ENCODE measurements at regions not wholly inside any gene's neighbourhood (a gene's known extent, or its start where the extent isn't known, plus 50 kb on each side); places are given as distances from the start of the nearest gene placed in this dataset.

- no peak overlapping the region for H3K9ac ChIP-seq (ENCODE audit: low read length)
- H3K27ac ChIP-seq (ENCODE audit: low read length) = no peak overlapping the region
- H3K79me2 ChIP-seq (ENCODE audit: low read length) = no peaks in the 10 kb centered on the region
- no peaks in the 10 kb centered on the region for H3K4me1 ChIP-seq (ENCODE audit: low read length)
- no peak overlapping the region for H3K4me2 ChIP-seq (ENCODE audit: low read depth, low read length, poor library complexity, severe bottlenecking)
- H3K4me3 ChIP-seq (ENCODE audit: low read length) = no peak overlapping the region
- 0 out of 2 replicates have a peak, but pooled peaks cover 3% of the 10 kb centered on the region for H3K9me3 ChIP-seq (ENCODE audit: low read length)
- no peak overlapping the region for H2AFZ ChIP-seq (ENCODE audit: low read length)
- peaks cover 8% of the 10 kb centered on the region; the same call in 1 of the 2 replicates for H3K27me3 ChIP-seq (ENCODE audit: low read length)
- no peak for DNase-seq
- H4K20me1 ChIP-seq (ENCODE audit: insufficient read depth, low read depth, low read length) = no peaks in the 10 kb centered on the region
- H3K9me2 ChIP-seq (replicated peaks; ENCODE audit: insufficient read depth, low read length) = 0 out of 2 replicates have a peak, but pooled peaks cover 3% of the 10 kb centered on the region
- no peaks in the 10 kb centered on the region for H3K36me3 ChIP-seq (ENCODE audit: insufficient read depth, low read length)
Observed at GRCh38 chr20:61173961-61174725, 77.9 kb upstream of the CDH4 start.

GRCh38 chr20:61176874-61177273 is 75.2 kb upstream of the CDH4 start:
- Histone ChIP-seq H3K36me3 (ENCODE audit: insufficient read depth, low read length) (no peaks in the 10 kb centered on the region), H3K4me2 (ENCODE audit: low read depth, low read length, poor library complexity, severe bottlenecking) (no peak overlapping the region), H3K9ac (ENCODE audit: low read length) (no peak overlapping the region), H3K4me1 (ENCODE audit: low read length) (no peaks in the 10 kb centered on the region), H3K4me3 (ENCODE audit: low read length) (no peak overlapping the region), H2AFZ (ENCODE audit: low read length) (no peak overlapping the region), H3K79me2 (ENCODE audit: low read length) (no peaks in the 10 kb centered on the region), H4K20me1 (ENCODE audit: insufficient read depth, low read depth, low read length) (no peaks in the 10 kb centered on the region), H3K27me3 (ENCODE audit: low read length) (peaks cover 8% of the 10 kb centered on the region; the same call in 1 of the 2 replicates), H3K9me2 (replicated peaks; ENCODE audit: insufficient read depth, low read length) (0 out of 2 replicates have a peak, but pooled peaks cover 3% of the 10 kb centered on the region), H3K27ac (ENCODE audit: low read length) (no peak overlapping the region), H3K9me3 (ENCODE audit: low read length) (0 out of 2 replicates have a peak, but pooled peaks cover 3% of the 10 kb centered on the region)
- DNase-seq = no peak

- no peak overlapping the region for H2AFZ ChIP-seq (ENCODE audit: low read length)
- H3K4me3 ChIP-seq (ENCODE audit: low read length) = no peak overlapping the region
- no peaks in the 10 kb centered on the region for H3K36me3 ChIP-seq (ENCODE audit: insufficient read depth, low read length)
- no peak overlapping the region for H3K4me2 ChIP-seq (ENCODE audit: low read depth, low read length, poor library complexity, severe bottlenecking)
- no peaks in the 10 kb centered on the region for H3K9me3 ChIP-seq (ENCODE audit: low read length)
- H3K9me2 ChIP-seq (replicated peaks; ENCODE audit: insufficient read depth, low read length) = no peaks in the 10 kb centered on the region
- H3K9ac ChIP-seq (ENCODE audit: low read length) = no peak overlapping the region
- 0 out of 2 replicates have a peak, but pooled peaks cover 4% of the 10 kb centered on the region for H3K27me3 ChIP-seq (ENCODE audit: low read length)
- H3K4me1 ChIP-seq (ENCODE audit: low read length) = no peaks in the 10 kb centered on the region
- H4K20me1 ChIP-seq (ENCODE audit: insufficient read depth, low read depth, low read length) = no peaks in the 10 kb centered on the region
- H3K27ac ChIP-seq (ENCODE audit: low read length) = no peak overlapping the region
- DNase-seq = no peak
- no peaks in the 10 kb centered on the region for H3K79me2 ChIP-seq (ENCODE audit: low read length)
Observed at GRCh38 chr20:61178551-61179071, 73.5 kb upstream of the CDH4 start.

- no peak for DNase-seq
- H3K9me3 ChIP-seq (ENCODE audit: low read length) = no peaks in the 10 kb centered on the region
- no peaks in the 10 kb centered on the region for H3K36me3 ChIP-seq (ENCODE audit: insufficient read depth, low read length)
- H3K27me3 ChIP-seq (ENCODE audit: low read length) = no peaks in the 10 kb centered on the region
- no peak overlapping the region for H3K9ac ChIP-seq (ENCODE audit: low read length)
- H3K79me2 ChIP-seq (ENCODE audit: low read length) = no peaks in the 10 kb centered on the region
- H3K4me3 ChIP-seq (ENCODE audit: low read length) = no peak overlapping the region
- H3K4me1 ChIP-seq (ENCODE audit: low read length) = no peaks in the 10 kb centered on the region
- no peak overlapping the region for H2AFZ ChIP-seq (ENCODE audit: low read length)
- H4K20me1 ChIP-seq (ENCODE audit: insufficient read depth, low read depth, low read length) = no peaks in the 10 kb centered on the region
- no peaks in the 10 kb centered on the region for H3K9me2 ChIP-seq (replicated peaks; ENCODE audit: insufficient read depth, low read length)
- H3K4me2 ChIP-seq (ENCODE audit: low read depth, low read length, poor library complexity, severe bottlenecking) = no peak overlapping the region
- no peak overlapping the region for H3K27ac ChIP-seq (ENCODE audit: low read length)
Observed at GRCh38 chr20:61184194-61184593, 67.9 kb upstream of the CDH4 start.

DNA sequence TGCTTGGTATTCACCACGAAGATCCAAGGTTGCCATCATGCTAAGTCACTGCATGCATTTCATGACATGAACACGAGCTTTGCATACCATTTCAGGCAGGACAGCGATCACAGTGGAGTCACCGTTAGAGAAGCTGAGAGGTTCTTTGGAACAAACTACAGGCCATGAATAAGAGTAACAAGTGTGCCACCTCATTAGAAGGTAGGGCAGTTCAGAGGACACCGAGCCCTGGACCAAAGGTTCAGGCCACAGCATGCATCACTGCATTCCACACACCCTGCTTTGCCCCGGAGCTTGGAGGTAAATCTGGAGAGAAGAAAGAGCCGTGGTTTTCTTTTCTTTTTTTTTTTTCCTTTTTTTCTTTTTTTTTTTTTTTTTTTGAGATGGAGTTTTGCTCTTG is 66.9 kb upstream of the CDH4 start:
- H3K79me2 ChIP-seq (ENCODE audit: low read length) = no peaks in the 10 kb centered on the region
- H3K4me3 ChIP-seq (ENCODE audit: low read length) = no peak overlapping the region
- H3K4me1 ChIP-seq (ENCODE audit: low read length) = no peaks in the 10 kb centered on the region
- H3K9me3 ChIP-seq (ENCODE audit: low read length) = no peaks in the 10 kb centered on the region
- H3K27ac ChIP-seq (ENCODE audit: low read length) = no peak overlapping the region
- no peak for DNase-seq
- H3K27me3 ChIP-seq (ENCODE audit: low read length) = no peaks in the 10 kb centered on the region
- no peak overlapping the region for H2AFZ ChIP-seq (ENCODE audit: low read length)
- no peaks in the 10 kb centered on the region for H3K36me3 ChIP-seq (ENCODE audit: insufficient read depth, low read length)
- no peak overlapping the region for H3K9ac ChIP-seq (ENCODE audit: low read length)
- H3K9me2 ChIP-seq (replicated peaks; ENCODE audit: insufficient read depth, low read length) = no peaks in the 10 kb centered on the region
- H4K20me1 ChIP-seq (ENCODE audit: insufficient read depth, low read depth, low read length) = no peaks in the 10 kb centered on the region
- H3K4me2 ChIP-seq (ENCODE audit: low read depth, low read length, poor library complexity, severe bottlenecking) = no peak overlapping the region

- DNase-seq = no peak
- no peaks in the 10 kb centered on the region for H3K9me2 ChIP-seq (replicated peaks; ENCODE audit: insufficient read depth, low read length)
Observed at GRCh38 chr20:61185841-61186601, 66.0 kb upstream of the CDH4 start.

GRCh38 chr20:61186771-61187472 is 65.1 kb upstream of the CDH4 start:
- no peaks in the 10 kb centered on the region for H3K9me2 ChIP-seq (replicated peaks; ENCODE audit: insufficient read depth, low read length)
- no peak overlapping the region for H3K4me3 ChIP-seq (ENCODE audit: low read length)
- H2AFZ ChIP-seq (ENCODE audit: low read length) = no peak overlapping the region
- no peaks in the 10 kb centered on the region for H4K20me1 ChIP-seq (ENCODE audit: insufficient read depth, low read depth, low read length)
- H3K4me2 ChIP-seq (ENCODE audit: low read depth, low read length, poor library complexity, severe bottlenecking) = no peak overlapping the region
- no peaks in the 10 kb centered on the region for H3K27me3 ChIP-seq (ENCODE audit: low read length)
- H3K9me3 ChIP-seq (ENCODE audit: low read length) = no peaks in the 10 kb centered on the region
- H3K79me2 ChIP-seq (ENCODE audit: low read length) = no peaks in the 10 kb centered on the region
- no peaks in the 10 kb centered on the region for H3K4me1 ChIP-seq (ENCODE audit: low read length)
- no peak overlapping the region for H3K27ac ChIP-seq (ENCODE audit: low read length)
- H3K9ac ChIP-seq (ENCODE audit: low read length) = no peak overlapping the region
- H3K36me3 ChIP-seq (ENCODE audit: insufficient read depth, low read length) = no peaks in the 10 kb centered on the region
- no peak for DNase-seq

More at GRCh38 chr20:61185841-61186601, 66.0 kb upstream of the CDH4 start:
- no peaks in the 10 kb centered on the region for H3K4me1 ChIP-seq (ENCODE audit: low read length)
- H2AFZ ChIP-seq (ENCODE audit: low read length) = no peak overlapping the region
- H3K27ac ChIP-seq (ENCODE audit: low read length) = no peak overlapping the region
- no peaks in the 10 kb centered on the region for H3K27me3 ChIP-seq (ENCODE audit: low read length)
- no peaks in the 10 kb centered on the region for H3K79me2 ChIP-seq (ENCODE audit: low read length)
- no peaks in the 10 kb centered on the region for H4K20me1 ChIP-seq (ENCODE audit: insufficient read depth, low read depth, low read length)
- H3K36me3 ChIP-seq (ENCODE audit: insufficient read depth, low read length) = no peaks in the 10 kb centered on the region
- no peak overlapping the region for H3K4me2 ChIP-seq (ENCODE audit: low read depth, low read length, poor library complexity, severe bottlenecking)
- H3K4me3 ChIP-seq (ENCODE audit: low read length) = no peak overlapping the region
- no peak overlapping the region for H3K9ac ChIP-seq (ENCODE audit: low read length)
- no peaks in the 10 kb centered on the region for H3K9me3 ChIP-seq (ENCODE audit: low read length)

DNA sequence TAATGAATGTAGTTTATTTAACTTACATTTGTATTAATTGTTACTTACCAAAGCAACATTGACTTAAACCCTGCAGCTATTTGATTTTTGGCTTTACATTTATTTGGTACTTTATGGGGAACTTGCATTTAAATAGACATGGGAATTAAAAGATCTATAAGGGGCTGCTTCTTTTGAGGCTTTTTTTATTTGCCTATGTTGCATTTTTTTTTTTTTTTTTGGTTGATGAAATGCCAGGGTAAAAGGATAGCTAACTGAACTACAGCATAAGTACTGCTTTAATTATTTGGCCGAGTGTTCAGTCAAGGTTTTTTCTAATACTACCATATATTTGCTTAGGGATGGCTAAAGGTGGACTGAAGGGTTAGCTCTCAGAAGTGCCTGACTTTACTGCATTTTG is 62.5 kb upstream of the CDH4 start:
- H3K4me3 ChIP-seq (ENCODE audit: low read length) = no peak overlapping the region
- no peaks in the 10 kb centered on the region for H3K36me3 ChIP-seq (ENCODE audit: insufficient read depth, low read length)
- no peaks in the 10 kb centered on the region for H3K27me3 ChIP-seq (ENCODE audit: low read length)
- no peak overlapping the region for H3K9ac ChIP-seq (ENCODE audit: low read length)
- no peak for DNase-seq
- H3K4me1 ChIP-seq (ENCODE audit: low read length) = no peaks in the 10 kb centered on the region
- H3K9me3 ChIP-seq (ENCODE audit: low read length) = no peaks in the 10 kb centered on the region
- H3K9me2 ChIP-seq (replicated peaks; ENCODE audit: insufficient read depth, low read length) = no peaks in the 10 kb centered on the region
- H3K27ac ChIP-seq (ENCODE audit: low read length) = no peak overlapping the region
- H3K4me2 ChIP-seq (ENCODE audit: low read depth, low read length, poor library complexity, severe bottlenecking) = no peak overlapping the region
- no peaks in the 10 kb centered on the region for H3K79me2 ChIP-seq (ENCODE audit: low read length)
- no peak overlapping the region for H2AFZ ChIP-seq (ENCODE audit: low read length)
- H4K20me1 ChIP-seq (ENCODE audit: insufficient read depth, low read depth, low read length) = no peaks in the 10 kb centered on the region
